MCF 10A (cell line): ENCODE measurements at regions not wholly inside any gene's neighbourhood (a gene's known extent, or its start where the extent isn't known, plus 50 kb on each side); places are given as distances from the start of the nearest gene placed in this dataset.

Experiments used
- BruUV-seq: library from RNA; stranded (reverse); fragments of 400-500 nt; replicated peaks from 2 replicates; lab custom pipeline; 2021; lab: Mats Ljungman, UMichigan
- CTCF ChIA-PET: fragments of 300-600 bp; sonication (Branson Sonifier 250); formaldehyde crosslinking; extraction: SDS; loops from one replicate; lab custom pipeline; 2021; ENCODE audit warnings: antibody characterized with exemption, inconsistent platforms; lab: Yijun Ruan, JAX
- POLR2A ChIA-PET: fragments of 300-600, 350-650 bp; sonication (Branson Sonifier 250); formaldehyde crosslinking; extraction: SDS; loops from one replicate; lab custom pipeline; 2020; ENCODE audit warnings: antibody characterized with exemption, inconsistent platforms; lab: Yijun Ruan, JAX
- DNase-seq: peaks from one replicate; pipeline ENCODE4 v3.0.0-alpha.2; 2018; ENCODE audit not compliant: unreplicated experiment
- H3K27ac Mint-ChIP-seq: one replicate; pipeline ENCODE4 v1.8.0; 2022; ENCODE audit warnings: mild to moderate bottlenecking, low read depth, mixed read lengths; ENCODE audit not compliant: unreplicated experiment
- H3K27me3 Mint-ChIP-seq: one replicate; pipeline ENCODE4 v1.8.0; 2022; ENCODE audit warnings: mixed read lengths; ENCODE audit not compliant: insufficient read depth, unreplicated experiment
- H3K36me3 Mint-ChIP-seq: one replicate; pipeline ENCODE4 v1.8.0; 2022; ENCODE audit warnings: mild to moderate bottlenecking, moderate library complexity, mixed read lengths; ENCODE audit not compliant: insufficient read depth, unreplicated experiment
- H3K4me1 Mint-ChIP-seq: one replicate; pipeline ENCODE4 v1.8.0; 2022; ENCODE audit warnings: mixed read lengths; ENCODE audit not compliant: insufficient read depth, unreplicated experiment
- H3K4me3 Mint-ChIP-seq: one replicate; pipeline ENCODE4 v1.8.0; 2022; ENCODE audit warnings: mild to moderate bottlenecking, moderate library complexity, mixed read lengths; ENCODE audit not compliant: unreplicated experiment
- H3K9me3 Mint-ChIP-seq: one replicate; pipeline ENCODE4 v1.8.0; 2022; ENCODE audit warnings: mixed read lengths; ENCODE audit not compliant: unreplicated experiment
- CTCF ChIP-seq: fragments of 200-600 bp; IDR thresholded peaks from one replicate; pipeline ENCODE4 v1.8.0; 2022; ENCODE audit warnings: antibody characterized with exemption, mild to moderate bottlenecking; ENCODE audit not compliant: unreplicated experiment
- intact Hi-C: fragments of 100-400 bp; cut with micrococcal nuclease; formaldehyde crosslinking; loops from 2 replicates; pipeline ENCODE4 v1.14.1; 2022

DNA sequence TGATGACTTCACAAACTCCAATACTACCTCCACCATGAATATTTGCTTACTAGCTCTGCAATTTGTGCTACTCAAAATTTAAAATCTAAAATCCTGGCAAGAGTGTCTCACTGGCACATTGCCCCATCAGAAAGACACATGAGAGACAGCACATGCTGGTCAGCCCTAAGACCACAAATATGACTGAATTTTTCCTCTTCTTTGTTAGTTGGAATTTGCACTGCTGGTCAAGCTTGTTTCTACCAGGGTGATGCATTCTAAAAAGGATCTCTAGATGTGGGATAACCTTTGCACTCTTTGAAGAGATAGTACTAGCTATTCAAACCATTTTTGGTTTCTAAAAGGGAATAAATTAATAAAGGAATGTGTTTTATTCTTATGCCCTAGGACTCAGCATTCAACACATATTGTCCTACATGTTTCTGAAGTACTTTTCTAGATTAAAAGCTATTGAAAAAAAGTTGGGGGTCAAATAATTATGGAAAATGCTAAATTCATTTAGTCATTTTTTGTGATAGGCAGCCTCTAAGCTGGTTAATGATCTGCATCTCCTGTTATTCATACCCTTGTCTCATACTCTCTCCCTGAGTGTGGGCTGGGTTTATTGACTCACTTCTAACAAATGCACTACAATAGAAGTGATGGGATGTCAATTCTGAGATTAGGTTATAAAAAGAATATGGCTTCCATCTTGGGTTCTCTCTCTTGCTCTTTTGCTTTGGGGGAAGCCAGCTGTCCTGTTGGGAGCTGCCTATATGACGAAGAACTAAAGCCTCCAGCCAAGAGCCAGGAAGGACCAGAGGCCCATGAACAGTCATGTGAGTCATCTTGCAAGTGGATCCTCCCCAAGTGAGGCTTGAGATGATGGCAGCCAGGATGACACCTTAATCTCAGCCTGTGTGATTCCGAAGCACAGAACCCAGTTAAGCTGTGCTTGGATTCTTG, 211.5 kb upstream of the CRY1 start:
- POLR2A ChIA-PET = no interaction called here
- no peak for DNase-seq

GRCh38 chr12:107306141-107306659, 212.9 kb upstream of the CRY1 start:
- H3K9me3 Mint-ChIP-seq = no peaks in the 10 kb centered on the region
- no peaks in the 10 kb centered on the region for H3K36me3 Mint-ChIP-seq
- no peak overlapping the region for H3K4me3 Mint-ChIP-seq
- BruUV-seq = no TSS peak
- no peak for TF ChIP-seq CTCF
- H3K4me1 Mint-ChIP-seq = no peaks in the 10 kb centered on the region
- intact Hi-C loops = no loop called here
- ChIA-PET POLR2A (no interaction called here), CTCF (interaction anchor here (1.0 to 1.9 kb wide), 3 partner anchors 10 to 302 kb away, joined by 3 to 10 read pairs (median 5); no protein-coding TSS in a partner anchor)
- no peak for DNase-seq
- no peak overlapping the region for H3K27ac Mint-ChIP-seq
- peaks cover 33% of the 10 kb centered on the region for H3K27me3 Mint-ChIP-seq

More for the DNA sequence above, 211.5 kb upstream of the CRY1 start:
- Mint-ChIP-seq H3K4me1 (no peaks in the 10 kb centered on the region), H3K27me3 (peaks cover 20% of the 10 kb centered on the region), H3K4me3 (no peak overlapping the region), H3K36me3 (no peaks in the 10 kb centered on the region), H3K9me3 (no peaks in the 10 kb centered on the region), H3K27ac (no peak overlapping the region)
- intact Hi-C loops = no loop called here
- TF ChIP-seq CTCF = no peak
- BruUV-seq = no TSS peak
- CTCF ChIA-PET = interaction anchor here (1.0 kb wide), 3 partner anchors 99 to 200 kb away, joined by 3 to 10 read pairs (median 5); no protein-coding TSS in a partner anchor

DNA sequence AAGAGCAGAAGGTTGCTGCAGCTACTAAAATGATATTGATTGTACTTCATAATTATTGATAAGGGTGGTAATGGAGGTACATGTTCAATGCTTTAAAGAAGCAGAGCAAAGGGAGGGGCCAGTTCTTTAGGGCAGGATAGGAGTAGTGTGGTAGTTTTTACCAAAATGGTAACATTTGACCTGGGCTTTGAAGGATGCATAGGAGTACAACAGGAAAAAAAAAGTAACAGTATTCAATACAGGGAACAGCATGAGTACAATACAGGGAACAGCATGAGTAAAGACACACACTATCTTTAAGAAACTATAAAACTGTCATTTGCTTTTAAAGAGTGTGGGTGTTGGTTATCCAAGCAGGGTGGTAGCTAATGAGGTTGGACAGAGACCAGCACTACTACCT, 215.0 kb upstream of the CRY1 start:
- H3K4me3 Mint-ChIP-seq = no peak overlapping the region
- TF ChIP-seq CTCF = no peak
- ChIA-PET POLR2A (no interaction called here), CTCF (no interaction called here)
- no TSS peak for BruUV-seq
- no peaks in the 10 kb centered on the region for H3K9me3 Mint-ChIP-seq
- intact Hi-C loops = no loop called here
- no peak for DNase-seq
- H3K36me3 Mint-ChIP-seq = no peaks in the 10 kb centered on the region
- no peak overlapping the region for H3K27ac Mint-ChIP-seq
- no peaks in the 10 kb centered on the region for H3K4me1 Mint-ChIP-seq
- peaks cover 52% of the 10 kb centered on the region for H3K27me3 Mint-ChIP-seq

- BruUV-seq = no TSS peak
- CTCF ChIA-PET = interaction anchor here (0.6 kb wide), 2 partner anchors 298 to 1005 kb away, joined by 3 to 6 read pairs; no protein-coding TSS in a partner anchor
- peaks cover 59% of the 10 kb centered on the region for H3K27me3 Mint-ChIP-seq
These were observed 215.7 kb upstream of the CRY1 start for GRCh38 chr12:107309020-107309419.

More at GRCh38 chr12:107309020-107309419, 215.7 kb upstream of the CRY1 start:
- no peak overlapping the region for H3K27ac Mint-ChIP-seq
- DNase-seq = no peak
- no peaks in the 10 kb centered on the region for H3K4me1 Mint-ChIP-seq
- intact Hi-C loops = no loop called here
- H3K9me3 Mint-ChIP-seq = no peaks in the 10 kb centered on the region
- no peak overlapping the region for H3K4me3 Mint-ChIP-seq
- POLR2A ChIA-PET = no interaction called here
- no peaks in the 10 kb centered on the region for H3K36me3 Mint-ChIP-seq
- no peak for TF ChIP-seq CTCF
